ENCODE measurements at regions not wholly inside any gene's neighbourhood (a gene's known extent, or its start where the extent isn't known, plus 50 kb on each side); places are given as distances from the start of the nearest gene placed in this dataset.
"Not testable (repeated sequence)": the region's sequence is repeated elsewhere in the genome, so short reads cannot be mapped to it uniquely, and the experiment has no call there.

DNA sequence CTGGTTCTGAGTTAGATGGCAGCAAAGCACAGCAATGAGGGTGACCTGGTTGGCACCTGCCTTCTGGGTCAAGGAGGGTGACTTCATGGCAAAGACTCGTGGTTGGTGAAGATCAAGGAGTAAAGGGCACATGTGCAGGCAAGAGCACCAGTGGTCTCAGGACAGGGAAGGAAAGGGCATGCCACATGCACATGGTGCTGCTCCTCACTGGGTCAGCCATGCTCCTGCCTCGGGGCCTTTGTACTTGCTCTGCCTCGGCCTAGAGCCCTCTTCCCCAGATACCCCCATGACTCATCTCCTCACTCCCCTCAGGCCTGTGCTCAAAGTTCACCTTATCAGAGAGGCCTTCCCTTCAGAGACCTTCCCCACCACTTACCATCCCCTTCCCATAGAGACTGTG is 106.7 kb upstream of the KDM7A start:
- no peak for ATAC-seq

DNA sequence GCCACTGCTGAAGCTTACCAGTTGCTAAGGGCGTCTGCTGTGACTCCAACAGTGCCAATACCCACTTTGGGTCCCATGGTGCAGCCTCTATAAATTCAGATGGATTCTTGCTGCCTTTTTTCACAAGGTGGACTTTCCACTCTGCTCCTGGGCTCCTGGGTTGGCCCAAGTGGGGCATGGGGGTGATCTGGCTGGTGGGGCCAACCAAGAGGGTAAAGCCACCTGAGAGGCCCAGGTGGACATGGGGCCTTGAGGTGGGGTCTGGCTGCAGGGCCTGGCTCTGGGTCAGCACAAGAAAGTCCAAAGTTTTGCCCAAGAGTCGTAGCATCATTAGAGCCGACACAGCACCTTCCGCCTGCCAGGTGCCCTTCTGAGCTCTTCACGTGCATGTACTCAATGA is 105.2 kb upstream of the KDM7A start:
- ATAC-seq, result no peak

GRCh38 chr7:140281255-140281654 is 104.5 kb upstream of the KDM7A start:
- no peak for ATAC-seq

GRCh38 chr7:140276001-140276400 is 99.2 kb upstream of the KDM7A start:
- ATAC-seq, result no peak

DNA sequence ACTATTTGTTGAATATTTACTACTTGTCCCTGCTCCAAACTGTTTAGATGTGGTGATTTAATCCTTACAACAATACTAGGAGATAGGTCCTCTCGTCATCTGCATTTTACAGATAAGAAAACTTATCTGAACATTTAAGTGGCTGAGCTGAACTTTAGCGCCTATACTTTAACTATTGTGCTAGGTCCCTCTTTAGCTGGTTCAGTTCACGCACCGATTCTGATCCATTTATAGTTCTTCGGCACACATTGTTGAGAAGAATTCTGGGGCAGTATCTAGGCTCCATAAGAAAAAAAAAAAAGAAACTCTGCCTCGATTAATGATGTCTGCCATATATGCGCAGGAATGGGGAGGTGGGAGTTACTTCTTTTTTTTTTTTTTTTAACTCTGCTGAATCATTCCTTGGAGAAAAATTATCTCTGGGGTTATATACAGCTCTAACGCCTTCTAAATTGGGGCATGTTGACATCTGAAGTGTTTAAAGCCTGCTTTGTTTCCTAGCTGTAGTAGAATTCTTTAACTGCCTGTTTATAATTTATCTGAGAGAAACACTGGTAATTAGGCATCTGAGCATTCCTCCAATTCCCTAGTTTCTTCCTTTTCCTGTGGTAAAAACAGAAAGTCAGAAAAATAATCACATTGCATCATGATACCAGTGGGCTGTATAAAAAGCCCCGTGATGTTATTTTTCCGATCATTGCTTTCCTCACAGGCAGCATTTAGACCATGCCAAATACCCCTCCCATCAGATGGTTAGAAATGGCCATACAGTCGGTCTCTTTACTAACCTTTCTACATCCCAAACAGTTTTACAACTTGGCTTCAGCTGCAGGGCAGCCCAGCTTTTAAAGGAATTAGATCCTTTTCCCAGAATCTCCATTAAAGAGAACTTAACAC is 98.5 kb upstream of the KDM7A start:
- ATAC-seq, result no peak

DNA sequence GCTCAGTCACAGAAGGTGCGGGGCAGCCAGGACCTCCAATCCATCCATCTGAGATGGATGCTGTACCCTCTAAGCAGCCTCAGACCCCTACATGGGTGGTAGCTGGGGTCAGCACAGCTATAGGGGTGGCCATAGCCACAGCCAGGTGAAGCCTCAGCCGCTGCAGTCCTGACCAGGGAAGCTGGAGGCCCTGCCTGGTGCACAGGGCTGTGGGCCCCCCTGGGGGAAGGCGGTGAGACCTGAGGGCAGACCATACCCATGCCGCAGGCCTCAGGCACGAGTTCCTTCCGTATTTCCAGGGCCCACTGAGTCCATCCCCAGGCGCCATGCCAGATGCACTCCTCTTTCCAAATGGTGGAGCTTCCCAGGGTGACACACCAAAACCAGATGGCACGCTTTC is 96.6 kb upstream of the KDM7A start:
- no peak for ATAC-seq

GRCh38 chr7:140271643-140271968 is 94.8 kb upstream of the KDM7A start:
- ATAC-seq, result not testable (repeated sequence)

- no peak for ATAC-seq
Measured at GRCh38 chr7:140269004-140269638, 92.3 kb upstream of the KDM7A start.

- no peak for ATAC-seq
Measured at GRCh38 chr7:140267381-140268226, 90.8 kb upstream of the KDM7A start.

GRCh38 chr7:140263277-140263676 is 86.5 kb upstream of the KDM7A start:
- no peak for ATAC-seq

DNA sequence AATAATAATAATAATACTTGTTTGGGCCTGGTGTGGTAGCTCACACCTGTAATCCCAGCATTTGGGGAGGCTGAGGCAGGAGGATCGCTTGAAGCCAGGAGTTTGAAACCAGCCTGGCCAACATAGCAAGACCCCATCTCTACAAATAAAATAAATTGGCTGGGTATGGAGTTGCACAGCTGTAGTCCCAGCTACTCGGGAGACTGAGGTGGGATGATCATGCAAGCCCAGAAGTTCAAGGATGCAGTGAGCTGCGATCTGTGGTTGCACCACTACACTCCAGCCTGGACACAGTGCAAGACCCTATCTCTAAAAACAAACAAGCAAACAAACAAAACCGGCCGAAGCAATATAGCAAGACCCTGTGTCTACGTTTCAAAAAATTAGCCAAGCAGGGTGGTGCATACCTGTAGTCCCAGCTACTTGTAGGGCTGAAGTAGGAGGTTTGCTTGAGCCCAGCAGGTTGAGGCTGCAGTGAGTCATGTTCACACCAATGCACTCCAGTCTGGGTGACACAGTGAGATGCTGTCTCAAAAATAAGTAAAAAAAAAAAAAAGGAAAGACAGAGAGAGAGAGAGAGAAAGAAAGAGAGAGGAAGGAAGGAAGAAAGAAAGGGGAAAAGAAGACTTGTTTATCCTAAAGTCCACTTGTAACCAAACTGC is 85.6 kb upstream of the KDM7A start:
- ATAC-seq, result no peak

DNA sequence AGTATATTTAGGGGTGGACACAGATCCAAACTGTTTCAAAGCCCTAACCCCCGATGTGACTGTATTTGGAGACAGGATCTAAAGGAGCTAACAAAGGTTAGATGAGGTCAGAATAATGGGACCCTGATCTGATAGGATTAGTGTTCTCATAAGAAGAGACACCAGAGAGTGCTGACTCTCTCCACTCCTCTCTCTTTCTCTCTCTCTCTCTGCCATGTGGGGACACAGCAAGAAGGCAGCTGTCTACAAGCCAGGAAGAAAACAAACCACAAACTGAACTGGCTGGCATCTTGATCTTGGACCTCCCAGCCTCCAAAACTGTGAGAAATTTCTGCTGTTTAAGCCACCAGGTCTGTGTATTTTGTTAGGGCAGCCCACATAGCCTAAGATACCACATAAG is 84.7 kb upstream of the KDM7A start:
- no peak for ATAC-seq

DNA sequence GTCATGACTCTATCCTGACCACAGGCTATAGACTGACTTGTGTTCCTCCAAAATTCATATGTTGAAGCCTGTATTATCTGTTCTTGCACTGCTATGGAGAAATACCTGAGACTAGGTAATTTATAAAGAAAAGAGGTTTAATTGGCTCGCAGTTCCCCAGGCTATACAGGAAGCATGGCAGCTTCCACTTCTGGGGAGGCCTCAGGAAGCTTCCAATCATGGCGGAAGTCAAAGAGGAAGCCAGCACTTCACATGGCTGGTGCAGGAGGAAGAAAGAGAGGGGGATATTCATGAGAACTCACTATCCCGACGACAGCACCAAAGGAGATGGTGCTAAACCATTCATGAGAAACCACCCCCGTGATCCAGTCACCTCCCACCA is 84.3 kb upstream of the KDM7A start:
- ATAC-seq, result no peak

DNA sequence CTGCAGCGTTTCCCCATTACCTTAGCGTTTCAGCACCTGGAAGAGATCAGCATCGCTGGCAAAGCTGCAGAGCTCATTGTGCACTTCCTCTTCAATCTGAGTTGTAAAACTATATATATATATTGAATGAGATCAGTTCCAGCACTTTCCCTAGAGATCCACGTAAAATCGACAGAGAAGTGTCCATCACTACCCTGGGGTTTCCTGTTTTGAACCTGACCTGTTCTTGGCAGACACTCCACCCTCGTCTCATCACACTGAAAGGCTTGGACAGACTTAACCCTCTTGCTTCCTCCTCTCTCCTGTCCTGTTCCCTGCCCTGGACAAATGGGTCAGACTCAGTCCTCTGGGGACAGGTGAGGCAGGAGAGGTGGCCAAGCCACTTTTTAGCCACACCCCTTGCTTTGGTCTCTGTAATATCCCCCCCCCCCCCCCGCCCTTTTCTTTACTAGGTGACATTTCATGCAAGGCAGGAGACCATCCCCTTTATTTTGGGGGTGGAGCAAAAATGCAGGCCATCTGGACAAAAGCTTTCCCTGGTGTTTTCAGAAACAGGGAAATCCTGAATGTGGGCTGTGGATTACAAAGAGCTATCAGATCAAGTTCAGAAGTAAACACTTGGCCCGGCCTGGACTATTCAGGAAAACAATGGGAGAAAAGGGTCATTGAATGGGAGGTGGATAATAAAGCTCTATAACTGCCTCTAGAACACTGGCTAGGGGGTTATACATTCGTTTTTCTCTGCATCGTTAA is 83.7 kb upstream of the KDM7A start:
- ATAC-seq, result peak; percentile 85

GRCh38 chr7:140257278-140257677 is 80.5 kb upstream of the KDM7A start:
- not testable (repeated sequence) for ATAC-seq

GRCh38 chr7:140254976-140255375 is 78.2 kb upstream of the KDM7A start:
- not testable (repeated sequence) for ATAC-seq

GRCh38 chr7:140249036-140249806 is 72.4 kb upstream of the KDM7A start:
- no peak for ATAC-seq

GRCh38 chr7:140247559-140247958 is 70.8 kb upstream of the KDM7A start:
- ATAC-seq, result no peak

- no peak for ATAC-seq
Measured at GRCh38 chr7:140245611-140246105, 68.9 kb upstream of the KDM7A start.

GRCh38 chr7:140242057-140243031 is 65.6 kb upstream of the KDM7A start:
- peak; percentile 84 for ATAC-seq

Measured in esophagus mucosa (tissue), 1 donor.